DOHH2 (cell line): ENCODE measurements at regions not wholly inside any gene's neighbourhood (a gene's known extent, or its start where the extent isn't known, plus 50 kb on each side); places are given as distances from the start of the nearest gene placed in this dataset.

Experiments used
- EZH2phosphoT487 ChIP-seq: fragments of 200-600 bp; sonication (generic); IDR thresholded peaks from 2 replicates; pipeline ENCODE4 v1.6.1; 2017; ENCODE audit warnings: borderline replicate concordance, mild to moderate bottlenecking, antibody characterized with exemption, low read length, moderate library complexity, mixed read lengths
- TF ChIP-seq, protein P1 (sequence below): fragments of 200-600 bp; sonication (generic); IDR thresholded peaks from one replicate; pipeline ENCODE4 v1.5.1; 2014; ENCODE audit warnings: antibody characterized with exemption, mild to moderate bottlenecking, low read depth, low read length; ENCODE audit not compliant: poor library complexity, severe bottlenecking

- TF ChIP-seq, protein P1, sequence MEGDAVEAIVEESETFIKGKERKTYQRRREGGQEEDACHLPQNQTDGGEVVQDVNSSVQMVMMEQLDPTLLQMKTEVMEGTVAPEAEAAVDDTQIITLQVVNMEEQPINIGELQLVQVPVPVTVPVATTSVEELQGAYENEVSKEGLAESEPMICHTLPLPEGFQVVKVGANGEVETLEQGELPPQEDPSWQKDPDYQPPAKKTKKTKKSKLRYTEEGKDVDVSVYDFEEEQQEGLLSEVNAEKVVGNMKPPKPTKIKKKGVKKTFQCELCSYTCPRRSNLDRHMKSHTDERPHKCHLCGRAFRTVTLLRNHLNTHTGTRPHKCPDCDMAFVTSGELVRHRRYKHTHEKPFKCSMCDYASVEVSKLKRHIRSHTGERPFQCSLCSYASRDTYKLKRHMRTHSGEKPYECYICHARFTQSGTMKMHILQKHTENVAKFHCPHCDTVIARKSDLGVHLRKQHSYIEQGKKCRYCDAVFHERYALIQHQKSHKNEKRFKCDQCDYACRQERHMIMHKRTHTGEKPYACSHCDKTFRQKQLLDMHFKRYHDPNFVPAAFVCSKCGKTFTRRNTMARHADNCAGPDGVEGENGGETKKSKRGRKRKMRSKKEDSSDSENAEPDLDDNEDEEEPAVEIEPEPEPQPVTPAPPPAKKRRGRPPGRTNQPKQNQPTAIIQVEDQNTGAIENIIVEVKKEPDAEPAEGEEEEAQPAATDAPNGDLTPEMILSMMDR = no peak
- TF ChIP-seq EZH2phosphoT487 = no peak
These were observed 182.2 kb upstream of the CRY1 start for GRCh38 chr12:107275530-107275929.
